GM13976 (cell line): ENCODE measurements at regions not wholly inside any gene's neighbourhood (a gene's known extent, or its start where the extent isn't known, plus 50 kb on each side); places are given as distances from the start of the nearest gene placed in this dataset.

ENCODE experiments used
- DNase-seq: peaks from one replicate; pipeline ENCODE4 v3.0.0; 2012; ENCODE audit warnings: low spot score
- in situ Hi-C: fragments of 300-500 bp; cut with MboI; formaldehyde crosslinking; loops from one replicate; pipeline ENCODE4 v1.12.0; 2022; ENCODE audit warnings: low sequenced_read_pairs, mixed read lengths, inconsistent platforms; ENCODE audit not compliant: unreplicated experiment
- TF ChIP-seq, protein P1 (sequence below): IDR thresholded peaks from 2 replicates; pipeline ENCODE4 v1.5.1; 2012; ENCODE audit warnings: borderline replicate concordance, mild to moderate bottlenecking; ENCODE audit not compliant: insufficient read depth; ENCODE audit errors: extremely low read depth, missing control alignments, control extremely low read depth

DNA sequence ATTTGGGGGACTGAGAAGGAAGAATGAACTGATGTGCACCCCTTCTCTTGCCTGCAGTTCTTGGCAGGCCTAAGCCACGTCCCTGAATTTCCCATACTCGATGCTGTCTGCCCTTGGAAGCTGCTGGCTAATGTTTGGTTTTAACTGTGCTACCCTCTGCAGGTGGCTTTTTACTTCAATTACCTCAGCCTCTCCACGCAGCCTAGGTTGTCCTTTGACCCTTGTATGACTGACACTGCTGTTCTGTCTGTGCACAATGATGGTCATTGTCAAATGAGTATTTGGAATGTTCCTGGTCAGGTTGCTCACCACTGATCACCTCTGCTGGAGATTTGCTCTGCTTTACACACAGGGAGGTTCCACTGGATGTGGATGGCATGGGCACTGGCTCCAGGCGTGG lies 137.1 kb downstream of the ZNF518B start:
- in situ Hi-C loops: no loop called here
- TF ChIP-seq, protein P1, sequence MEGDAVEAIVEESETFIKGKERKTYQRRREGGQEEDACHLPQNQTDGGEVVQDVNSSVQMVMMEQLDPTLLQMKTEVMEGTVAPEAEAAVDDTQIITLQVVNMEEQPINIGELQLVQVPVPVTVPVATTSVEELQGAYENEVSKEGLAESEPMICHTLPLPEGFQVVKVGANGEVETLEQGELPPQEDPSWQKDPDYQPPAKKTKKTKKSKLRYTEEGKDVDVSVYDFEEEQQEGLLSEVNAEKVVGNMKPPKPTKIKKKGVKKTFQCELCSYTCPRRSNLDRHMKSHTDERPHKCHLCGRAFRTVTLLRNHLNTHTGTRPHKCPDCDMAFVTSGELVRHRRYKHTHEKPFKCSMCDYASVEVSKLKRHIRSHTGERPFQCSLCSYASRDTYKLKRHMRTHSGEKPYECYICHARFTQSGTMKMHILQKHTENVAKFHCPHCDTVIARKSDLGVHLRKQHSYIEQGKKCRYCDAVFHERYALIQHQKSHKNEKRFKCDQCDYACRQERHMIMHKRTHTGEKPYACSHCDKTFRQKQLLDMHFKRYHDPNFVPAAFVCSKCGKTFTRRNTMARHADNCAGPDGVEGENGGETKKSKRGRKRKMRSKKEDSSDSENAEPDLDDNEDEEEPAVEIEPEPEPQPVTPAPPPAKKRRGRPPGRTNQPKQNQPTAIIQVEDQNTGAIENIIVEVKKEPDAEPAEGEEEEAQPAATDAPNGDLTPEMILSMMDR: no peak
- DNase-seq: no peak

DNA sequence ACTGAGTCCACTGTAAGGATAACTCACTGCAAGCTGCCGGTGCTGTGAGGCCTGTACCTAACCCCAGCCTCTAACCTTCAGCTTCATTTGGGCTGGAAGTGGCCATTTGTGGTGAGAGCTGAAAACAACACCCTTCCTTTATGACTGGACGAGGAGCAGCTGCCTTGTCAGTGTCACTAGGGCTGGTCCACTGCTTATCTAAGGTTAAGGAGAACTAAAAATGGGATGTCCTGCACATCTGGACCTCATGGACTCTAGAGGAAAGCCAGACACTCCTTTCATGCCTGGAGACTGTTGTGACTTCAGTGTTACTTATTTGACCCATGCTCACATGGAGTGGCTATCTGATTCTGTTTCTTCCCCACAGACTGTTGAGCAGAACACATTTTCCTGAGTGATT lies 139.9 kb downstream of the ZNF518B start:
- in situ Hi-C loops: no loop called here
- no peak for DNase-seq
- TF ChIP-seq, protein P1: no peak

DNA sequence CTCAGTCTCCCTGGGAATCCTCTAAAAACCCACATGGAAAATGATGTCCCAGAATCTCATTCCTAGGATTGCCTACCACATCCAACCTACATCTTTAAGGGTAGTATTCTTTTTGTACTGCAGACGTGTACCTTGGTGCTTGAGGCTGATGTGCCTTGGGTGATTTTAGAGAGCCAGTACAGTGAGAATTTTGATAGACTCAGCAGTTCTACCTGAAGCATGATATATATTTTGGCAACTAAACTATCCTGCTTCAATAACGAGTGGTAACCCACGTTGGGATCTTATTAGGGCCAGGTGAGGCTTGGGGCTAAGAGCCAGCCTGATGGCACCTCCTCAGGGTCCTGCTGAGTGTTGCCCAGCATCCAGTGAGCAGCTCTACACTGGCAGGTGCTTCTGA lies 140.4 kb downstream of the ZNF518B start:
- TF ChIP-seq, protein P1: no peak
- no peak for DNase-seq
- in situ Hi-C loops: no loop called here

DNA sequence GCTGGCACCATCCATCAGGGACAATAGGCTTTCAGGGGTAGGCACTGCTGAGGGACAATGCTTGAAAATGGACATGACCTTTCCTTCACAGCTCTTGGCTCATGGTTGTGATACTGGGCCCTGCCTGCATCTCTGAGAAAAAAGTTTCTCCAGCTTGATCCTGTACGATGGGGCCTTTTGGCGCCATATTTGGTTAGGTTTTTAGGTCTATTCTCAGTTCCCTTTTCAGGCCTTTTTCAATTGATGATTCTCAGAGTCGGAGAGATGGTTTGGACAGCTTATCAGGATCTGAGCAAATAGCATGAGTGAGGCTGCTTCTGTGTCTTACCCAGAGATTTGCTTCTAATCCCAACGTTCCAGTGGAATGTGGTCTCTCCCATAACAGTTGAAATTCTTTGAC lies 141.6 kb downstream of the ZNF518B start:
- TF ChIP-seq, protein P1: no peak
- no peak for DNase-seq
- in situ Hi-C loops: no loop called here

DNA sequence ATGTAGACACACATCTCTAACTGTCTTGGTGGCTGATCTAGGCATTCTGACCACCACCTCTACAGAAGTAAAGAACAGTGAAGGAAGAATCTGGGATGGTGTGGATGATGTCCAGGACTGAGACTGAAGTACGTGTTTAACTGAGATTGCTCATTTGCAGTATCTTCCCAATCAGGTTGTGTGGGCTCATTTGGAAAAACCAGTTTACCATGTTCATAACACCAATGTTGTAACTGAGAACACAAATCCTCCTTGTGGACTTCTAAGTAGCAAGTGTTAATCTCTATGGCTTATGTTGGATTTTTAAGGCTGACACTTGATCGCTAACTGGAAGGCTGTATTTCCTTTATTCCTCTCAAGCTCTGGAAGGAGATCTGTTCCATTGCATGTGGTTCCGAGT lies 144.7 kb downstream of the ZNF518B start:
- no peak for DNase-seq
- in situ Hi-C loops: no loop called here
- TF ChIP-seq, protein P1: no peak

DNA sequence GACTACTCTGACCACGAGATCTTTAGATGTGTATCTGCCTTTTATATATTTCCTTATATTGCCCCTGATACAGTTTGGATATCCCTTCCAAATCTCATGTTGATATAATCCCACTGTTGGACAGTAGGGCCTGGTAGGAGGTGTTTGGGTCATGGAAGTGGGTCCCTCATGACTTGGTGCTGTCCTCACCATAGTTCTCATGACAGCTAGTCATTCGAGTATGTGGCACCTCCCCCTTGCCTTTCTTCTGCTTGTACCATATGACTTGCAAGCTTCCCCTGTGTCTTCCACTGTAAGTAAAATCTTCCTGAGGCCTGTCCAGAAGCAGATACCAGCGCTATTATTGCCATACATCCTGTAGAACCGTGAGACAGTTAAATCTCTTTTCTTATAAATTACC lies 145.3 kb downstream of the ZNF518B start:
- DNase-seq: no peak
- in situ Hi-C loops: no loop called here
- TF ChIP-seq, protein P1: no peak

DNA sequence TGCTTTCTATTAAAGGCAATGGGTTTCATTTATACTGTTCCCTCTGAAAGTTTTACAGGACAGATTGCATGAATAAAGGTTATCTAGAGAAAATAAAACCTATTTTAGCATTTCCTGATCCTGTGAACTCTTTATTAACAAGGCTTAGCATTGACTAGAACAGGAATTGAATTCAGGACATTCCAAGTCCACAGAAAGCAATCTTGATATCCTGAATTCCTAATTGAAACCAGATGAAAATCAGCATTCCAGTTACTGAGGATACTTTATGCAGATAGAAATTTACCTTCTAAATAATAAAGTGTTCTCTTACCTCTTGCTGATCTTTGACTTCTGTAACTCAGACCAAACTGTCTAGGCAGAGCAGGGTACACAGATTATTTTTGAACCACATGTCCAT lies 151.4 kb downstream of the ZNF518B start:
- TF ChIP-seq, protein P1: no peak
- in situ Hi-C loops: no loop called here
- no peak for DNase-seq
